HG03565 (cell line): ENCODE measurements at regions not wholly inside any gene's neighbourhood (a gene's known extent, or its start where the extent isn't known, plus 50 kb on each side); places are given as distances from the start of the nearest gene placed in this dataset.

ENCODE experiments used
- ATAC-seq: cut with Tn5 transposase; IDR thresholded peaks from one replicate; pipeline ENCODE4 v1.9.1; 2021; ENCODE audit warnings: mild to moderate bottlenecking, moderate library complexity; ENCODE audit not compliant: unreplicated experiment

DNA sequence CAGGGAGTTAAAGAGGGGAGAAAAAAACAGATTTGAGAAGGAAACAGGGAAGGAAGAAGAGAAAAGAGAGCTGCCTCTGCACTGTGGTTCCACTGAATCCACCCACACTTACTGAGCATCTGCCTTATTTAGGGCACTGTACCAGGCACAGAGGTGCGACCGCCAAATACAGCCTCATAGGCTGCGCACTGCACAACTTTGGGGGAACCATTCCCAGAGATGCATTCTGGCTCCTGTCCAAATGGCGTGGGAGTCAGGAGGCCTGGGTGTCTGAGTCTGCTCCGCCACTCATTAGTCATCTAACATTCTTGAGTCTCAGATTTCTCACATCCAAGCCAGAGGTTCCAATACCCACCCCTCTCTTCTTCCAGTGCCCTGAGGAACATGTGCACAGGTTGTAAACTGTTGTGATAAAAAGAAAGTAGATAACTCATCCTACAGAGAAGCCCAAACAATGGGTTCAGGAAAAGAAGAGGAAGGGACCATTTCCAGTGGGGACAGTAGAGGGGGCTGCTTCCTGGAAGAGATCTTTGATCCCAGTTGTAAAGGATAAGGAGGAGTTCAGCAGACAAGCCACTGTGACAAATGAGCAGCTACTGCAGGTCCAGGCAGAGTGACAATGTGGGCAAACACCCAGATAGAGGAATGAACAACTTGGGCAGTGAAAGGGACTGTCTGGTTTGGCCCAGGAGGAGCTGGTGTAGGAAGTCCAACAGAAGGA lies 254.6 kb downstream of the UACA start:
- no peak for ATAC-seq

DNA sequence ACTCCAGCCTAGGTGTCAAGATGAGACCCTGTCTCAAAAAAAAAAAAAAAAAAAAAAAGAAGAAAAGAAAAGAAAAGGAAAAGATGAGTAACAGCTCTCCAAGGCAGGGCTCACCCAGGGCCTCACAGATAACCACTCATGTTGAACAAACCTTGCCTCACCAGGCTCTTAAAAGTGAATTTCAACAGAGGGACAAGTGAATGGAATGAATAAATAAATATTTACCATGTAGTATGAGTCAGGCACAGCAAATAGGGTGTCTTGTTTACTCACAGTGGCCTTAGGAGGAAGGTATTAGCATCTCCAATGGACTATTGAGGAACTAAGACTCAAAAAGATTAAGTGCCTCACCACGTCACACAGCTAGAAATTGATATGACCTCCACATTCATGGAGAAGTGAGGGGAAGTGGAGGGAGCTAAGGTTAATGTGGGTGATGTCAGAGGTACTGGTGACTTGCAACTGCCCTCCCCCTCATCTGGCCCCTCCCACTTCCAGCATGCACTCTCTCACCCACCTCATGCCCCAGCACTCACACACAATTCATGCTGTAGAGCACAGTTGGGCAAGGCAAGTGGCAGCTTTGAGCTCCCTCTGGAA lies 255.5 kb downstream of the UACA start:
- no peak for ATAC-seq

DNA sequence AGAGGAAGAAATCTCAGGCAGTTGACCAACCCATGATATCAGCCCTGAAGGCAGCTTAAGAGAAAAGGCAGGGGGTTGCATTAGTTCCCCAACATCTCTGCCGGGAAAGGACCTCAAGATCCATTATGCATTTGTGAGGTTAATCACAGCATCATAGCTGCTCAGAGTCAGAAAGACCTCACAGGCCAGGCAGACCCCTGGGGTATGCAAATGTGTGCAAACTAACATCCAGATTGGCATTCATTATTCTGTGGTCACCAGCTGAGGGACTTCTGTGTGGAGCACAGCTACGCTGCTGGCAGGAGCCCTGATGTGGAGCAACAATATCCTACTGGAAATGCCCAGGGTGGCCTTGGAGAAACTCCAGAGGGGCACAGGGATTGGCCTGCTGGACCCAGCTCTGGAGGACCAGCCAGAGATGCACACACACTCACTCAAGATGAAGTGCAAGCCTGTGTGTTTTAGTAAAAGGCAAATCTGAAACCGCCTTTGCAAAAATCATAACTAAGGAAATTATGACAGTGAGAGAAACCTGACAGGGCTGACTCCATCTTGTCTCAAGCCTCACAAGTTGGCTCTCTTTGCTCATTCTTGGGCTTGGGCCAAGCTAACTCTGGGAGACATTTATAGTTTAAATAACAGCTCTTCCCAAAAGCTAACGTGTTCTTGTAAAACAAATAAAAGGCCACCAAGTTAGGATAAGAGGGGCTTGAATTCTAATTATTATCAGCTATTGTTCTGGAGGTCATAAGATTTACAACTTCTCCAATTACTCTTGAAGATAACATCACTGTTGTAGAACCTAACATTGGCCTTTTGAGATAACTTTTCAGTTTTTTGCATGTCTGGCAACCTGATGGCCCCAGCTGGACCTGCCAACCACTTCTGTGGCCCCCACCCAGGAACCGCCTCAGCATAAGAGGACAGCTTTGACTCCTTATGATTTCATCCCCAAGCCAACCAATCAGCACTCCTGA lies 257.1 kb downstream of the UACA start:
- no peak for ATAC-seq

DNA sequence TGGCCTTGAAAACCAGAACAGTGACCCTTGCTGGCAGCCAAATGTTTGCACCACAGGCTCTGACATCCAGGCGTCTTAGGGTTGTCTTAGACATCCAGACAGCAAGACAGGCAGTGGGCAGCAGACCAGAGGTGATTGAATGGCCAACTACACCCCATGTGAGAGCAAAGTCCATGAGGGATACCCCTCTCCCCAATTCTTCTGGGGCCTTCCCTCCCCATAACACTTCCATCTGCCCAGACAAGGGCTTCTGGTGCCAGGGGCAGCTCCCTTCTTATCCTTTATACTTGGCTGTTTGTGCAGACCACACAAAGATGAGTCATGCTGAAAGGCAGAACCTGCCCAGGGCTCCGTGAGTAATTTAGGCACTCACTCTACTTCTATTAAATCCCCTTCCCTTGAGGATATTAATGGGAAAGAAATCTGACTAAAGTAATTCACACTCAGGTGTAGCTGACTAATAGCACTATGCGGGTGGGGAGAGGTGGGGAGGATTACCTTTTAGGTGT lies 257.9 kb downstream of the UACA start:
- no peak for ATAC-seq

DNA sequence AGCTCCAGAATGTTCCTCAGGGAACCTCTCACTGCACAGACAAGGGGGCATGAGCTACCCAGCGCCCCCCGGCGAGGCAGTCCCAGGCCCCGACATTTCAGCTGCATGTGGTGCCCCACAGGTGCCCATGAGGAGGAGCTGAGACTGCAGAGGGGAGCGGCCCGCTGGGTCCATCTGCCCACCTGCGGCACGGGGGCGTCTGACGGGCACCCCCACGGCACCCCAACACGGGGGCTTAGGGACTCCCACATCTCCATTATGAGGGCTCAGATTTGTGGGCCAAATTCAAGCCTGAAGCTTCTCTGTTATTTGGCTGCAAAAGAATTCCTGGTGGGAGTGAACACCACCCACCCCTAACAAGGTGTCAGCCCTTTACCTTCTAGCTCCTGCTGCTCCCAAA lies 258.4 kb downstream of the UACA start:
- no peak for ATAC-seq

DNA sequence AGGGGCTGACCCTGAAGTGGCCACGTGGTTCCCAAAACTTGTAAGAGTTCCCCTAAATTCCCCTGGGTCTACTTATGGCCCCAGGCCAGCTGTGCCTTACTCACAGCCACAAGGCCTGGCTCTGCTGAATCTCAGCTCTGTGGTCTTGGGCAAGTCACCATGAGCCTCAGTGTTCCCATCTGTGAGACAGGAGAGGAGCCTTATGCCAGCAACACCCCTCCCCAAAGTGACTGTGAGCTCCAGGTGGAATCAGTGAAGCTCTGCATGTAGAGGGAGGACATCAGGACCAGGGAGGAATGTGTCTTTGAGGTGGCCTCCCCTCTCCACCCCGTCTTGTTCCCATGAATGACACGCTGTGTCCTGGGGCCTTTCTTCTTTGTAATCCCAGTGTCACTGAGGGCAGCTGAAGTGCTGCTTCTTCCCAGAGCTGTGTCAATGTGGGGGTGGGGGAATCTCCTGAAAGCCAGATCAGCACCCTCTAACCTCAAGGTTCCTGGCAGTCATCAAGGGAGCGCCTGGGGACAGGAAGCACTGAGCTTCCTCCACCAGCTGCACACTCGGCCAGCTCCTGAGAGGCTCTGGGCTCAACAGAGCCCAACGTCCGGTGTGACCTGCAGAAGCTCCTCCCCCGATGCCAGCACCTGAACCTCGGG lies 258.9 kb downstream of the UACA start:
- peak; percentile 30 for ATAC-seq

DNA sequence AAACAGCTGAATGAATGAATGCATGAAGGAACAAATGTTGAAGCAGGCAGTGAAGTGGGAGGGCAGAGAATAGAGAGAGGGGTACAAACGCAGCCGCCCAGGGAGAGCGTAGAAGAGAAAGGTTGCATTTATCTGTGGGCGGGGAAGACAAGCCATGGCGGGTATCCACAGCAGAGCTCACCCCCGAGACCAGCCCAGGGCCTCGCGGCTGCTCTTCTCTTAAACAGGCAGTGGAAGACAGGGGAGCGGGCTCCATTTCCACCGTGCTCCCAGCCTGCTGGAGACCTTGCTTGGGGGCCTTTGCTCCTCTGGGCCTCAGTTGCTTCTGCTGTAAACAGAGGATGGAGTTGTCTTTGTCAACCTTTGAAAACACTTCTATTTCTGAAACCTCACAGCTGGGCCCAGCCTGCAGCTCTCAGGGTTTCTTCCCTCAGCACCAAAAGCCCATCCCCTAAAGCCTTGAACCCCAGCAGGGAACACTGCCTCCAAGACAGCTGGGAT lies 259.5 kb downstream of the UACA start:
- ATAC-seq: no peak

DNA sequence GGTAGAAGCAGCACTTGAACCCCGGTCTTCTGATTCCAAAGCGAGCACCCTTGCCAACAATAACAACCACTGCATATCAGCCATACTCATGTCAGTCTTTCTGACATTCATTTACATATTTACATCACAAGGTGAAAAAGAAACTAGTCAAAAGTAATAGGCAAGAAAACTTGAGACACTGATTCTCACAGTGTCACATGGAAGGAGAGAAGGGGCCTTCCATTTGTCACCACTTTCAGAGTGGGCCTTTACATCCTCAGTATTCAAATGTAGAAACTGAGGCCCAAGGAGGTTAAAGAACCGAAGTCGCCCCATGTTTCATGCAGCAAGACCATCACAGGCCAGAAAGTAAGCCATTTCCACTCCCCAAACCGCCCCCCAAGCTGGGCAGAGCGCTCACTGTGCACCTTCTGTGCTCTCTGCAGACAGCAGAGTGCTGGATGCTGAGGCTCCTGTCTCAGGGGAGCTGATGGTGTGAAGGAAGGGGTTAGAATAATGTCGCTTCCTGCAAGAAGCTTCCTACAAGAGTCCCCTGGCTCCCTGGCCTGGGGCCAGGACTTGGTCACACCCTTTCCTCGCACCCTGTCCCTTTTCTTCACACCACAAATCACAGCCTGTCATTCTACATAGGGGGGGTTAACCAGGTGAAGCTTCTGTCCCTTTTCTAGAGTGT lies 260.1 kb downstream of the UACA start:
- peak; percentile 30 for ATAC-seq

DNA sequence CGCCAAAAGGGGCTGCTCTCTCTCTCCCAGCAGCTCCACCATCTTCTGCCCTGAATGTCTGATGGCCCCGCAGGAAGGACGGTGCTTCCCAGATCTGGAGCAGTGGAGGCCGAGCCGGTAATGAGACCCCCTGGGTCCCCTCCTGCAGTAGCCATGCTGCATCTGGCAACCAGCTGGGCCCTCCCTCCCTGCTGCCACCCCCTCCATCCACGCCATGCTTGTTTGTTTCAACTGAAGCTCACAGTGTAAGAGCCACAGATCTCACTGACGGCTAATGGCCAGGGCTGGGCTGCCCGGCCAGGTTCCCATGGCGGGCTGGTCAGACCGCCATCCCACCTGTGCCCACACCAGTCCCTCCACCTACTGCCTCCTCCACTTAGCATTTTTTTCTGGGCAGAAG lies 260.8 kb downstream of the UACA start:
- no peak for ATAC-seq

DNA sequence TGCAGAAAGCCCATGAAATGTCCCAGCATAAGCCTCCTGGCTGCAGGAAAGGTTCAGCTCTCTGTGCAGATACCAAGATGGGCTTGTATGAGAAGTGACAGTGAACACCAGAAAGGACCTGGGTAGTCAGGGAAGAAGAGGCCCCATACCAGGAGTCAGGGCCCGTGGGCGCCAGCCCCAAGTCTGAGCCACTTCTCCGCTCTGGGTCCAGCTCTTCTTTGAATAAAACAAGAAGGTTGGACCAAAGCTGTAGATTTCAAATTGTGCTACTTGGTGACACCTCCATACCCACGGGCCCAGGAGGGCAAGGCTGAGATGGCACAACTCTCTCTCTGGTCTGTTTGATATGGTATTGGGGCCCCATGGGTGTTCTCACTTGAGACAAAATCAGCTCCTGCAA lies 261.5 kb downstream of the UACA start:
- no peak for ATAC-seq

DNA sequence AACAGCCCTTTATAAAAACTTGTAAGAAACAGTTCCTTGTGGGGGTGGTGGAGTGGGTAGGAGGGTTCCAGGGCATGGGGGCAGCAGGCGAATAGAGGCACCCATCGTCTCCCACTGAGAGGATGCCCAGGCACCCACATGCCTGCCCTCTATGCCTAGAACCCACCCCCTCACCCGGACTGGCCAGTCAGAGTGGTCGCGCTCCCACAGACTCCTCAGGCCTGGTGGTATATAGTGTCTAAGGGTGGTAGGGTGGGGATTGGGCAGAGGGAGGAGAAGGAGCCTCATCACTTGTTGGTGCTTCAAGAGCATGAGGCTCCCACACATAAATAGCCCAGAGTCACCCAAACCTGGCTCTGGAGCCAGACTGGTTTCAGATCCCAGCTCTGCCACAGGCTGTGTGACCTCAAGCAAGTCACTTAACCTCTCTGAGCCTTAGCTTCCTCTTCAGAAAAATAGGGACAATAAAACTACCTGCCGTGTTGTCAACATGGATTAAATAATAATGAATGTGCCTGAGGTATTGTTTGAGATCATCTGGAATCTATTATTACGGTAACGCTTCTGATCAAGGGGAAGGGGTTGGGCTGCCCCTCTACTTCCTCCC lies 262.1 kb downstream of the UACA start:
- ATAC-seq: no peak

DNA sequence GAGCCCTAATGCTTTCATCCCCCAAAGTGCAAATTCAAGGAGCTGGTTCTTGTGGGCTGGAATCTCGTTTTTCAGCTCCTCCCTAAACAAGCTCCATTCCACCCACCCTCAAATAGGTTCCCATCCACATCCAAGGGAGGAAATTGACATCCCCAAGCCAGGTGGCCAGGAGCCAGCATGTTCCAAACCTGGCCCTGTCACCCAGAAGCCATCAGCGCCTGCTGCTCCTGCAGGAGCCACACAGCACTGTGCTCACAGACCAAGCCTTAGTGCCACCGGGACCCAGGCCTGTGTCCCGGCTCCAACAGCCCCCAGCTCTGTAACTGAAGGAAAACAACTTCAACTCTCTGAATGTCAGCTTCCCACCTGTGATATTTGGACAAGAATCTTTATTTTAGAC lies 263.6 kb downstream of the UACA start:
- ATAC-seq: no peak

DNA sequence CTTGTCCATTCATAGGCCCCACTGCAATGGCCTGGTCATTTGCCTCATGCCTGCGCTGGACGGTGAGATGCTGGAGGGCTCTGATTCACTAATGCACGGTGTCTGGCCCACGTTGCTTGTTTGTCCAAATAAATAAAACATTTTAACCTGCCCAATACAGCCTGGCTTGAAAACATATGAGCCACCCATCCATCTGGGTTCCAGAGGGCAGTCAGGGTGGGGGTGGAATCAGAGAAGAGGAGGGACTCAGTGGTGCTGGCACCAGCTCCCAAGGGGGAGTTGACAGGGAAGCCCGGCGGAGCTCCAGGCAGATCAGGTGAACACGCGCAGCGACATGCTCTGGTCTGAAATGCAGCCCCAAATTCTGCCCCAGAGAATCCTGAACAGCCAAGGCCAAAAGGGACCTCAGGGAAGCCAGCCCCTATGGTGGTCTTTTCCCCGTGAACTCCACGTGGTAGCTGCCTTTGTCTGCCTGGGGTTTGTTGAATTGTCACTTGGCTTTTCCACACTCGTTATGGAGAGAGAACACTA lies 265.2 kb downstream of the UACA start:
- ATAC-seq: no peak

DNA sequence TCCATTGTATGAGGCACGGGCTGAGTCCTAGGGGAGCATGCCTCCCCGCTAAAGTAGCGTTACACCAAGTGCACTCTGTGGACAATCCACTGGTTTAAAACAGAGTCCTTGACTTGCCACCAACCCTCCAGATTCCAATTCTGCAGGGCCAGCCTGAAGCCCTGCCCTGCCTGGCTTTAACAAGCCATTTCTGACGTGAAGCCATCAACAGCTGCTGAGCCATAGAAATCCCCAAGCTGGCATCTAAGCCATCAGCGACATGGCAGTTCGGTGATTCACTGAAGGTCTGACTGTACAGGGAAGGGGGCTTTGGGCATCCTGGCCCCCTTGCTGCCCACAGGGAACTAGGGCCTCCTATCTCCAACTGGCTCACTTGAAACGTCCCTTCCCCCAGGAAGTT lies 265.7 kb downstream of the UACA start:
- ATAC-seq: no peak

DNA sequence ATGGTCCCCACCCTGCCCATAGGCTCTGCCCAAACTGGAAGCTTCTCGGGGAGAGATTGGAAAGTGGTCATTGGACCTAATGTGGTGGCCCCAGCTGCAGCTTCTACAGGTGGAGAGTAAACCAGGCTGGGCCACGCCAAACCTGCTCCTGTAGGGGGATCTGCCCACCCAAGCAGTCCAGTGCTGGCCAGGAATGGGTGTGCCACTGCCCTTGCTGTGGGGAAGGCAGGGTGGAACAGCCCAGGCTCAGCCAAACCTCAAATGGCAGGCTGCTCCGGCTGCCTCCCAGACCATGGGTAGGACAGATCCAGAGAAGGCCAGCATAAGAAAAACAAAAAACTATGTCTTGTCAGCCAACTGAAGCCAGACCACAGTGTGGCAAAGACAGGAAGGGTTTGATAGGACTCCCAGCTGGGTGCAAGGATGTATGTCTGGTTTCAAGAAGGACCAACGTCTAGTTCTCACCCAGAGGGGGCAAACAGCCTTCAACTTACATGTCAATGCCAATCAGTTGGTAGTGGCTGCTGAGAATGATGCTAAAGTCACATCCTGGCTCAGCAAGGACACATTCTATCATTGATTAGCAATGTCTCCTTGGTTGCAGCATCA lies 267.3 kb downstream of the UACA start:
- no peak for ATAC-seq

DNA sequence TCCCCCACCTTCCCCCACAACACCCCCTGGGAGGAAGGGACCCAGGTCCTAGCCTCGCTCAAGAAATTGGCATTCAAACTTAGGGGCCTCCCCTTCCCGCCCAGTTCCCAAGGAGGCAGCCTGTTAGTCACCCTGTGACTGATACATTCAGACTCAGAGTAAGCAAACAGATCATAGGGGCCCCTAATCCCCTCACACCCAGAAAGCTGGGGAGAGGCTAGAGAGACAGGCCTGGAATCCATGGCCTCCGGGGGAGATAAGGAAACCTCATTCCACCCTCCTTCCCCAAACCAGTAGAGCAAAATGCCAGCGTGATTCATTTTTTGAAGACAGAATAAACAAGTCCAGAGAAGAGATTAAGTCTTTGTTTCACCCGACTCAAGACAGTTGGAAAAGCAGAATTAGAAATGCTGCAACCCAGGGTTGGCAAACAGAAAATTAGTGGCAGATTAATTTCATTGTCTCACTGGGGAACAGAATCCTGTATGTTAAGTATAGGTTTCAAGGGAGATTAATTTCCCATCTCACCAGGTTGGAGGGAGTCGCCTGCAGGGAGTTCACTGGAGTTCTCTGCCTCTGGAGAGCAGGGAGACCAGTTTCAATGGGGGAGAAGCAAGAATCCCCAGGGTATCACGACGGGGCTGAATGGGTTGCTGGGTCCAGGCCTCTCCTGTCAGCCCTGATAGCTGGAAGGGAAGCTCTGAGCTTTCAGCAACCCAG lies 268.3 kb downstream of the UACA start:
- ATAC-seq: no peak

DNA sequence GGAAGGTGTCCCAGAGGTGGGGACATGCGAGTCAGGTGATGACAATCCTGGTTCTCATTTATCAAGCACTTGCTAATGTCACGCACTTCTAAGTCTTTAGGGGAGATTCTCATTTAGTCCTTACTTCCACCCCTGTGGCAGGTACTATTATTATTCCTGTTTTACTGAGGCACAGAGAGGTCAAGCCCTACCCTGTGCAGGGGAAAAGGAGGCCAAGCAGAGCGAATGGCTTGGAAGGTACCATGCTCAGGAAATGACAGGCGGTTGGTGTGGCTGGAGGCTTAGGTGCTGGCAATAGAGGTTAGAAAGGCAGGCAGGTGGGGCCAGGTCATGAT lies 268.9 kb downstream of the UACA start:
- ATAC-seq: no peak

DNA sequence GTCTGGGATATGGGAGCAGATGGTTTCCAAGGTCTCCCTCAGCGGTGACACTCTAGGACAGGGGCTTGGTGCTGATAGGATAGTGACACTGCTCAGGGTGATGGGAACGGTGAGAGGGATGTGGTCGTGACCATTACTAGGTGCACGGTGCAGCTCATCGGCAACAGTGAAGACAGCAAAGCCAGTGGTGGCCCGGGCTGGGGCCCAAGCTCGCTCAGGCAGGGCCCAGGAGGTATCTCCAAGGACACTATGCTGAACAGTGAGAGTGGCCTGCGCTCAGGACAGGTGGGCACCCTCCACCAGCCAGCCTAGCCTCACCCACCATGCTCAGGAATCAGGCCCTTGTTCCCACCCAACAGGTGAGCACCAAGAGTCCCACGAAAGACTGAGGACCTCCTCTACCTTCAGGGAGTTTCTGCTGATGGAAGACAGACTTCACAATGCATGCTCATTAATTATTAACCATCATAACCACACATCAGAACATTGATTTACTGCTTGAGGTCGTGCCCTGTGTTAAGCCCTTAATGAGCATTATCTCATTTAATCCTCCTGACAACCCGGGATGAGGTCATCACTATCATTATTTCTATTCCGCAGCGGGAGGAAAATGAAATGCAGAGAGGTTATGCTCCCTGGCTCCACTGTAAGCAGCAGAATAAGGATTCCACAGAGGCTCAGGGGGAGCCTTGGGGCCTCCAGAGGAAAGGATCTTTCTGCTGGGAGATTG lies 269.4 kb downstream of the UACA start:
- ATAC-seq: no peak
